Gastroesophageal sphincter (tissue), 4 donors: ENCODE measurements at regions not wholly inside any gene's neighbourhood (a gene's known extent, or its start where the extent isn't known, plus 50 kb on each side); places are given as distances from the start of the nearest gene placed in this dataset.

Source experiments
- ATAC-seq: fragments of 150-250 bp; one replicate; pipeline ENCODE4 v1.9.1; 2016; ENCODE audit warnings: mild to moderate bottlenecking, moderate library complexity
- H3K27ac ChIP-seq, 4 donors: fragments of 200-600 bp; sonication (generic) in 3 of 4; 1 replicate in 3 of 4; 2 replicates in 1 of 4; pipeline ENCODE4 v1.5.1; 2016 to 2019
- H3K27me3 ChIP-seq: fragments of 200-600 bp; sonication (generic); one replicate; pipeline ENCODE4 v1.5.1; 2019
- H3K36me3 ChIP-seq, 2 donors: fragments of 200-600 bp; sonication (generic); one replicate each; pipeline ENCODE4 v1.5.1; 2019; ENCODE audit warnings: control low read depth in 1 of 2
- H3K4me1 ChIP-seq, 3 donors: fragments of 200-600 bp; sonication (generic); 1 replicate in 2 of 3; 2 replicates in 1 of 3; pipeline ENCODE4 v1.5.1; 2016 to 2019; ENCODE audit warnings: control low read depth in 2 of 3
- H3K4me3 ChIP-seq, 2 donors: fragments of 200-600 bp; sonication (generic); one replicate each; pipeline ENCODE4 v1.5.1; 2019; ENCODE audit warnings: mild to moderate bottlenecking in 1 of 2, moderate library complexity in 1 of 2
- H3K9me3 ChIP-seq, 3 donors: fragments of 200-600 bp; sonication (generic); one replicate each; pipeline ENCODE4 v1.5.1; 2017 to 2019; ENCODE audit warnings: control low read depth in 2 of 3
- EP300 ChIP-seq: sonication (generic); formaldehyde crosslinking; IDR thresholded peaks from one replicate; pipeline ENCODE4 v1.6.1; 2017; ENCODE audit warnings: antibody characterized with exemption, mild to moderate bottlenecking
- POLR2A ChIP-seq, 2 donors: fragments of 450-650 bp; IDR thresholded peaks; one replicate each; pipeline ENCODE4 v1.6.1; 2017; ENCODE audit warnings: antibody characterized with exemption in 2 of 2, mild to moderate bottlenecking in 2 of 2, moderate library complexity in 1 of 2
- POLR2AphosphoS5 ChIP-seq: sonication (generic); formaldehyde crosslinking; IDR thresholded peaks from one replicate; pipeline ENCODE4 v1.6.1; 2017; ENCODE audit warnings: antibody characterized with exemption
- WGBS, 2 donors: methylation state at CpG; one replicate each; pipeline ENCODE4 v1.1.5; 2018; ENCODE audit warnings: low coverage in 1 of 2; 5-methylcytosine and 5-hydroxymethylcytosine counted together
- TF ChIP-seq, protein P1 (sequence below), 4 experiments: fragments of 200-600 bp in 2 of 4; fragments of 450-650 bp in 2 of 4; sonication (generic) in 1 of 4; IDR thresholded peaks; one replicate each; pipeline ENCODE4 v1.5.1; 2017 to 2019; ENCODE audit warnings: antibody characterized with exemption in 4 of 4, mild to moderate bottlenecking in 2 of 4, moderate library complexity in 2 of 4

DNA sequence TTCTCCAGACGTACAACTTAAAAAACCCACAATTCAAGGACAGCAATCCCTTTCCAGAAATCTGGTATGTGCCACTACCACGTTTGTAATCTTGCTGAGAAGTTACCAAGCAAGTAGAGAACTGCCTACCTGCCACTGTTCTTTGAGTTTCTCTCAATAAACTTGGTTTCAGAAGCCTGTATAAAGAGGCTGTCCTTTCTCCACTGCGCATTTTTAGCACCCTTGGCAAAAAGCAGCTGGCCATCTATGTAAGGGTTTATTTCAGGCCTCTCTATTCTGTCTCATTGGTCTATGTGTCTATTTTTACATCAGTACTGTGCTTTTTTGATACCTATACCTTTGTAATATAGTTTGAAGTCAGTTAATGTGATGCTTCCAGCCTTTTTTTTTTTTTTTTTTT is 665.1 kb upstream of the BRINP3 start:
- no peaks in the 10 kb centered on the region for H3K27me3 ChIP-seq
- H3K9me3 ChIP-seq: no peaks in the 10 kb centered on the region
- no peaks in the 10 kb centered on the region for H3K36me3 ChIP-seq
- H3K27ac ChIP-seq: no peak overlapping the region
- 56 to 75% methylated on average over 3 of the region's 3 CpGs for WGBS, 2 donors
- H3K4me1 ChIP-seq: no peaks in the 10 kb centered on the region
- H3K4me3 ChIP-seq: no peak overlapping the region
- TF ChIP-seq POLR2AphosphoS5: no peak
- TF ChIP-seq POLR2A (IDR thresholded peaks at IDR 0.05): no peak
- TF ChIP-seq, protein P1, sequence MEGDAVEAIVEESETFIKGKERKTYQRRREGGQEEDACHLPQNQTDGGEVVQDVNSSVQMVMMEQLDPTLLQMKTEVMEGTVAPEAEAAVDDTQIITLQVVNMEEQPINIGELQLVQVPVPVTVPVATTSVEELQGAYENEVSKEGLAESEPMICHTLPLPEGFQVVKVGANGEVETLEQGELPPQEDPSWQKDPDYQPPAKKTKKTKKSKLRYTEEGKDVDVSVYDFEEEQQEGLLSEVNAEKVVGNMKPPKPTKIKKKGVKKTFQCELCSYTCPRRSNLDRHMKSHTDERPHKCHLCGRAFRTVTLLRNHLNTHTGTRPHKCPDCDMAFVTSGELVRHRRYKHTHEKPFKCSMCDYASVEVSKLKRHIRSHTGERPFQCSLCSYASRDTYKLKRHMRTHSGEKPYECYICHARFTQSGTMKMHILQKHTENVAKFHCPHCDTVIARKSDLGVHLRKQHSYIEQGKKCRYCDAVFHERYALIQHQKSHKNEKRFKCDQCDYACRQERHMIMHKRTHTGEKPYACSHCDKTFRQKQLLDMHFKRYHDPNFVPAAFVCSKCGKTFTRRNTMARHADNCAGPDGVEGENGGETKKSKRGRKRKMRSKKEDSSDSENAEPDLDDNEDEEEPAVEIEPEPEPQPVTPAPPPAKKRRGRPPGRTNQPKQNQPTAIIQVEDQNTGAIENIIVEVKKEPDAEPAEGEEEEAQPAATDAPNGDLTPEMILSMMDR (IDR thresholded peaks at IDR 0.05): no peak
- TF ChIP-seq EP300: no peak
- no peak for ATAC-seq

DNA sequence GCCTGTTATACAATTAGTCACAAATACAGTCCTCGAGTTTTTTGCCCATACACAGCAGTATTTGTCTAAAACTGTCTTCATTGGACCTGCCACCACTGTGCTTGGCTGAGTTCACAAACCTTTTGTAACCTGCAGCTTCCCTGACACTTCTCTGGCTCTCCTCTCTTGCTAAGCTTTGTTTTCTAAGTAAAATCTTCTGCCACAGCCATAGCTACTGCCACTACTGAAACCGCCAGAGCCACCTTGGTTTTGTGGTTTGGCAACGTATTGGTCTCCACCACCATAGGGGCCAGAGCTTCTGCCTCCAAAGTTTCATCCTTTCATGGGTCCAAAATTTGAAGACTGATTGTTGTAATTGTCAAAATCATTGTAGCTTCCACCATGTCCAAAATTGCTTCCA is 668.2 kb upstream of the BRINP3 start:
- H3K4me3 ChIP-seq: no peak overlapping the region
- H3K36me3 ChIP-seq: no peaks in the 10 kb centered on the region
- H3K4me1 ChIP-seq: no peaks in the 10 kb centered on the region
- TF ChIP-seq EP300 (no peak), POLR2AphosphoS5 (no peak), POLR2A (IDR thresholded peaks at IDR 0.05) (no peak)
- TF ChIP-seq, protein P1 (IDR thresholded peaks at IDR 0.05): no peak
- H3K27ac ChIP-seq: no peak overlapping the region
- no peaks in the 10 kb centered on the region for H3K27me3 ChIP-seq
- H3K9me3 ChIP-seq: no peaks in the 10 kb centered on the region
- WGBS, 2 donors: 82 to 88% methylated on average over 3 of the region's 3 CpGs
- ATAC-seq: no peak

DNA sequence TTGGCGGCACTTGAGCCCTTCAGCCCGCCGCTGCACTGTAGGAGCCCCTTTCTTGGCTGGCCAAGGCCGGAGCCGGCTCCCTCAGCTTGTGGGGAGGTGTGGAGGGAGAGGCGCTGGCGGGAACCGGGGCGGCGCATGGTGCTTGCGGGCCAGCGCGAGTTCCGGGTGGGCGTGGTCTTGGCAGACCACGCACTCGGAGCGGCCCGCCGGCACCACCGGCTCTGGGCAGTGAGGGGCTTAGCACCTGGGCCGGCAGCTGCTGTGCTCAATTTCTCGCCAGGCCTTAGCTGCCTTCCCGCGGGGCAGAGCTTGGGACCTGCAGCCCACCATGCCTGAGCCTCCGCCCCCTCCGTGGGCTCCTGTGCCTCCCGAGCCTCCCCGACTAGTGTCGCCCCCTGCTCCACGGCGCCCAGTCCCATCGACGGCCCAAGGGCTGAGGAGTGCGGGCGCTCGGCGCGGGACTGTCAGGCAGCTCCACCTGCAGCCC is 673.7 kb upstream of the BRINP3 start:
- no peak for ATAC-seq
- no peak for TF ChIP-seq POLR2A (IDR thresholded peaks at IDR 0.05)
- WGBS, 2 donors: no CpG with 5 or more reads among the region's 39 CpGs
- Histone ChIP-seq H3K9me3 (no peaks in the 10 kb centered on the region), H3K4me3 (no peak overlapping the region), H3K27ac (no peak overlapping the region), H3K27me3 (no peaks in the 10 kb centered on the region), H3K4me1 (no peaks in the 10 kb centered on the region), H3K36me3 (no peaks in the 10 kb centered on the region)

DNA sequence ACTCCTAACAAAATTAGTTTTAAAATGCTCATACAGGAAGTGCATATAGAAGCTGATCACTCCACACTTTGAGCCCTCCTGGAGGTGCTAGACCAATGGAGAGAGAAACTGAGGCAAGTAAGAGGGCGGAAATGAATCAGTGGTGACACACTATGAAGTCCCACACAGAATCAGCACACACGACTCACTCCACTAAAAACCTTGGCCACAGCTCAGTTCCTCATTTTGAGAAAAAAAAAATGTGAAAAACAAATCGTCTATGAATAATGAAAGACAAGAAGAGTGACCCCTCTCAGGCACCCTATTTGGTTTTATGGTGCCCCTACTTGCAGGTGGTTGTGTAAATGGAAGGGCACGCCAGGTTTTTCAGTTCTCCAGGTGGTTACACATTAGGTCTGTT is 675.1 kb upstream of the BRINP3 start:
- 80 to 91% methylated on average over 3 to 4 of the region's 4 CpGs for WGBS, 2 donors
- H3K9me3 ChIP-seq: no peaks in the 10 kb centered on the region
- no peaks in the 10 kb centered on the region for H3K4me1 ChIP-seq
- H3K27ac ChIP-seq: no peak overlapping the region
- ATAC-seq: no peak
- H3K4me3 ChIP-seq: no peak overlapping the region
- no peaks in the 10 kb centered on the region for H3K36me3 ChIP-seq
- TF ChIP-seq, protein P1 (IDR thresholded peaks at IDR 0.05): no peak
- no peak for TF ChIP-seq POLR2A (IDR thresholded peaks at IDR 0.05)
- TF ChIP-seq EP300: no peak
- no peak for TF ChIP-seq POLR2AphosphoS5
- no peaks in the 10 kb centered on the region for H3K27me3 ChIP-seq

DNA sequence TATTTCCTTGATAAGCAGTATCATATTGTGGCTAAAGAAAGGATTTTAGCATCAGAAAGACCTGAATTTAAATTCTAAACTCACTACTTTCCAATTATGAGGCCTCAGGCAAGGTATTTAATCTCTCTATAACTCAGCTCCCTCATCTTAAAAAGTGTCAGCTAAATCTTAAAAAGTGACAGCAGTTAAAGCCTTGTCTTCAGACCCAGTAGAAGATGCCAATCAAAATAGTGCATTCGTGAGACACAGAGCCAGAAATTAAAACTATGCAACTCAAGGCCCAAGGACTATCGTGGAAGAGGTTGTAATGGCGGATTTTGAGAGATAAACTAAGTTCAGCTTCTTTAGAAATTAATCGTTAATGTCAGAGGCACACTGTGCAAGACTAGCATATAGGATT is 677.5 kb upstream of the BRINP3 start:
- Histone ChIP-seq H3K9me3 (peaks cover 0 to 9% (median 0%) of the 10 kb centered on the region in 3 donors), H3K4me1 (no peaks in the 10 kb centered on the region), H3K36me3 (no peaks in the 10 kb centered on the region), H3K27ac (no peak overlapping the region), H3K27me3 (no peaks in the 10 kb centered on the region), H3K4me3 (no peak overlapping the region)
- TF ChIP-seq POLR2A (IDR thresholded peaks at IDR 0.05): no peak
- no peak for TF ChIP-seq EP300
- TF ChIP-seq, protein P1 (IDR thresholded peaks at IDR 0.05): no peak
- TF ChIP-seq POLR2AphosphoS5: no peak
- WGBS, 2 donors: 51 to 72% methylated on average over 4 of the region's 4 CpGs
- no peak for ATAC-seq

DNA sequence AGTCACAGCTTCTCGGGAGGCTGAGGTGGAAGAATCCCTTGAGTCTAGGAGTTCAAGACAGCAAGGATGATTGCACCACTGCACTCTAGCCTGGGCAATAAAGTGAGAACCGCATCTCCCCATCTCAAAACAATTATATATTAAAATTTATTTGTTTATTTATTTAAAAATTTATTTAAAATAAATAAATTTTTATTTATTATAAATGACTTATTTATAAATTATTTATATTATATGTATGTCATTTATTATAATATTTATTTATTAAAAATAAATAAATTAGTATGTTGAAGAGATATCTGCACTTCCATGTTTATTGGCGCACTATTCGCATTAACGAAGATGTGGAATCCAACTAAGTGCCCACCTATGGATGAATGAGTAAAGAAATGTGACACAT is 683.2 kb upstream of the BRINP3 start:
- TF ChIP-seq EP300 (no peak), POLR2A (IDR thresholded peaks at IDR 0.05) (no peak), POLR2AphosphoS5 (no peak)
- TF ChIP-seq, protein P1 (IDR thresholded peaks at IDR 0.05): no peak
- Histone ChIP-seq H3K27ac (no peak overlapping the region), H3K4me1 (no peaks in the 10 kb centered on the region), H3K27me3 (no peaks in the 10 kb centered on the region), H3K4me3 (no peak overlapping the region), H3K36me3 (no peaks in the 10 kb centered on the region), H3K9me3 (peaks cover 0 to 9% (median 0%) of the 10 kb centered on the region in 3 donors)
- ATAC-seq: no peak
- WGBS, 2 donors: 95% methylated on average over 4 to 5 of the region's 5 CpGs
